Ectodermal cell (in vitro differentiated cells): ENCODE measurements at regions not wholly inside any gene's neighbourhood (a gene's known extent, or its start where the extent isn't known, plus 50 kb on each side); places are given as distances from the start of the nearest gene placed in this dataset.

Experiments
- H3K27ac ChIP-seq: 2 replicates; pipeline ENCODE4 v1.7.0; 2013; ENCODE audit warnings: mild to moderate bottlenecking, low read depth, low read length; ENCODE audit not compliant: insufficient read depth, poor library complexity, severe bottlenecking
- H3K27me3 ChIP-seq: 2 replicates; pipeline ENCODE4 v1.7.0; 2013; ENCODE audit warnings: mild to moderate bottlenecking, low read length; ENCODE audit not compliant: insufficient read depth, control insufficient read depth, poor library complexity, severe bottlenecking
- H3K36me3 ChIP-seq: one replicate; pipeline ENCODE4 v1.7.0; 2013; ENCODE audit warnings: low read length; ENCODE audit not compliant: control insufficient read depth, insufficient read depth
- H3K4me1 ChIP-seq: one replicate; pipeline ENCODE4 v1.7.0; 2013; ENCODE audit warnings: low read length; ENCODE audit not compliant: control insufficient read depth, insufficient read depth
- H3K4me3 ChIP-seq: 2 replicates; pipeline ENCODE4 v1.7.0; 2013; ENCODE audit warnings: low read depth, low read length, control low read depth; ENCODE audit not compliant: insufficient read depth
- H3K9me3 ChIP-seq: 2 replicates; pipeline ENCODE4 v1.7.0; 2013; ENCODE audit warnings: mild to moderate bottlenecking, low read length, moderate library complexity; ENCODE audit not compliant: control insufficient read depth
- WGBS, 2 experiments: methylation state at CpG; one replicate each; pipeline ENCODE4 v1.1.7; 2013; ENCODE audit warnings: missing lambda C conversion rate in 2 of 2; 5-methylcytosine and 5-hydroxymethylcytosine counted together

DNA sequence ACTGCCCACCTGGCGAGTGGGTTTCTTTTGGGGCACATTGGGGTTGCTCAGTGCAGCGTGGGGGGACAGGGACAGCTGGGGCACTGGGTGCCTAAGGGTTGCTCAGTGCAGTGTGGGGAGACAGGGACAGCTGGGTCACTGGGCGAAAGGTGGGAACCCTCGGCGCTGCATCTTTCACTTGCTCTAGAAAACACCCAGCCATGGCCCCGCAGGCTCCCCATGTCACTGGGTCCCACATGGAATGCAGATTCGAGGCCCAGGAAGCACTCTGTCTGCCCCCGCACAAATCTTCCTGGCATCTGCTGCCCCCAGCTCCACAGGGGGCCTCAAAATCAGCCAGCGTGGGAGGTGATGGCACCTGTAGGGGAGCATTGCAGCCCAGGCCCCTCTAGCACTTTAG is 229.3 kb downstream of the BRD1 start:
- H3K4me1 ChIP-seq: no peaks in the 10 kb centered on the region
- no peaks in the 10 kb centered on the region for H3K9me3 ChIP-seq
- no peak overlapping the region for H3K27ac ChIP-seq
- H3K4me3 ChIP-seq: no peak overlapping the region
- 91 to 92% methylated on average over 9 of the region's 9 CpGs for WGBS, 2 experiments
- no peaks in the 10 kb centered on the region for H3K27me3 ChIP-seq
- no peaks in the 10 kb centered on the region for H3K36me3 ChIP-seq

DNA sequence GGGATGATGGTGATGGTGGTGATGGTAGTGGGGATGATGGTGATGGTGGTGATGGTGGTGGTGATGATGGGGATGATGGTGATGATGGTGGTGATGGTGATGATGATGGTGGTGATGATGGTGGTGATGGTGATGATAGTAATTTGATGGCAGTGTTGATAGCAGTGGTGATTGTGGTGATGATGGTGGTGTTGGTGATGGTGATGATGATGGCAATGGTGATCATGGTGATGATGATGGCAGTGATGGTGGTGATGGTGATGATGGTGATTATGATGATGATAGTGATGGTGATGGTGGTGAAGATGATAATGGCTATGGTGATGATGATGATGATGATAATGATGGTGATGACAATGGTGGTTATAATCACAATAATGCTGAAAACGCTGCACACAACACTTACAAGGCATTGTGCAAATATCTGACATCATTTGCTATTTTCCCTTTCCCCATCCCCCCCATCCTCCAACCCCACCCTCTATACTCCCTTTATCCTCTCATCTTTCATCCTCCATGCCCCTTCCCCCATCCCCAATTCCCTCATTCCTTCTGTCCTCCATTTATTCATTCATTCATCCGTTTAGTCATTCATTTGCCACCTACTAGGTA is 230.1 kb downstream of the BRD1 start:
- no peaks in the 10 kb centered on the region for H3K9me3 ChIP-seq
- no peak overlapping the region for H3K27ac ChIP-seq
- H3K36me3 ChIP-seq: no peaks in the 10 kb centered on the region
- 64 to 83% methylated on average over 1 to 2 of the region's 2 CpGs for WGBS, 2 experiments
- no peaks in the 10 kb centered on the region for H3K27me3 ChIP-seq
- no peak overlapping the region for H3K4me3 ChIP-seq
- no peaks in the 10 kb centered on the region for H3K4me1 ChIP-seq

DNA sequence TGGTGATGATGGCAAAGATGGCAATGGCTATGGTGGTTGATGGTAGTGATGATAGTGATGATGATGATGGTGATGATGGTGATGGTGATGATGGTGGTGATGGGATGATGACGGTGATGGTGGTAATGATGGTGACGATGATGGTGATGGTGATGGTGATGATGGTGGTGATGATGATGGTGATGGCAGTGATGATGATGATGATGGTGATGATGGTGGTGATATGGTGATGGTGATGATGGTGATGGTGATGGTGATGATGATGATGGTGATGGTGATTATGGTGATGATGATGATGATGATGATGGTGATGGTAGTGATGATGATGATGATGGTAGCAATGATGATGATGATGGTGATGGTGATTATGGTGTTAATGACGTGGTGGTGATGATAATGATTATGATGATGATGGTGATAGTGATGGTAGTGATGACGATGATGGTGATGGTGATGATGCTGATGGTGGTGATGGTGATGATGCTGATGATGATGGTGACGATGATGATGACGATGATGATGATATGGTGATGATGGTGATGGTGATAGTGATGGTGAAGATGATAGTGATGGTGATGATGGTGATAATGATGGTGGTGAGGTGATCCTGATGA is 232.1 kb downstream of the BRD1 start:
- Histone ChIP-seq H3K9me3 (no peaks in the 10 kb centered on the region), H3K36me3 (no peaks in the 10 kb centered on the region), H3K27ac (no peak overlapping the region), H3K4me3 (no peak overlapping the region), H3K27me3 (no peaks in the 10 kb centered on the region), H3K4me1 (no peaks in the 10 kb centered on the region)
- WGBS, 2 experiments: 89 to 93% methylated on average over 6 of the region's 6 CpGs

DNA sequence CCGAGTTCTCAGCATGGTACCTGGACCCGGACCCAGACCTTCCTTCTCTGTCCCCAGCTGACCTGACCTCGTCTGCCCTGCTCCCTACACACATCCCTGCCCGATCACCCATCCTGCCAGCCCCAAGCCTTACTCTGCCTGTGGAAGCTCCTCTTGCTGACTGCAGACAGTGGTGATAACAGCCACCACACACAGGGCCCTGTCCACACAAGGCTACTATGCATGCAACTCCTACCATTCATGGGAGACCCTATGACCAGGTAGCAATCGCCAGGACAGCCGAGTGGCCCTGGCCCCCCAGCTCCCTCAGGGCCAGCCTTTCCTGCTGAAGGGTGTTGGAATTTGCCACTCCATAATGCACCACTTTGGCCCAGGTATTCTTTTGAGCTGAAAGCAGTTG is 233.6 kb downstream of the BRD1 start:
- Histone ChIP-seq H3K4me3 (no peak overlapping the region), H3K27me3 (no peaks in the 10 kb centered on the region), H3K27ac (no peak overlapping the region), H3K4me1 (no peaks in the 10 kb centered on the region), H3K9me3 (no peaks in the 10 kb centered on the region), H3K36me3 (no peaks in the 10 kb centered on the region)
- WGBS, 2 experiments: 79 to 83% methylated on average over 6 of the region's 6 CpGs

DNA sequence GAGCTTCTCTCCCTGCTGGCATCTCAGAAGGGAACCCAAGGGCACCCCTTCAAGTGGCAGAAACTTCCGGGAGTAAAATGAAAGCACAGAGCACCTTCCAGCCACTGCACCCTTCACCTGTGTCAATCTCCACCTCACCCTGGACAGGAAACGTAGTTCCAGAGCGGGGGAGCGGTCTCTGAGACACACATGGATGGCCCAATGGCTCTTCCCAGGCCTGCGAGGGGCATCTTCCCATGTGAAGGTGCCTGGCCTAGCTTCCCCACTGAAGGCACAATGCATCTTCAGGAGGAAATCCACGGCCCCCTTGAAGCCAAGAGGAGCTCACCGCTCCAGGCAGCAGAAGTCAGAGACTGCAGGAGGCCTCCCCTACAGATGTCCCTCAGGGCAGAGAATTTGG is 234.2 kb downstream of the BRD1 start:
- no peaks in the 10 kb centered on the region for H3K36me3 ChIP-seq
- H3K27me3 ChIP-seq: no peaks in the 10 kb centered on the region
- H3K9me3 ChIP-seq: no peaks in the 10 kb centered on the region
- H3K4me3 ChIP-seq: no peak overlapping the region
- no peak overlapping the region for H3K27ac ChIP-seq
- 92 to 96% methylated on average over 7 of the region's 7 CpGs for WGBS, 2 experiments
- H3K4me1 ChIP-seq: no peaks in the 10 kb centered on the region

DNA sequence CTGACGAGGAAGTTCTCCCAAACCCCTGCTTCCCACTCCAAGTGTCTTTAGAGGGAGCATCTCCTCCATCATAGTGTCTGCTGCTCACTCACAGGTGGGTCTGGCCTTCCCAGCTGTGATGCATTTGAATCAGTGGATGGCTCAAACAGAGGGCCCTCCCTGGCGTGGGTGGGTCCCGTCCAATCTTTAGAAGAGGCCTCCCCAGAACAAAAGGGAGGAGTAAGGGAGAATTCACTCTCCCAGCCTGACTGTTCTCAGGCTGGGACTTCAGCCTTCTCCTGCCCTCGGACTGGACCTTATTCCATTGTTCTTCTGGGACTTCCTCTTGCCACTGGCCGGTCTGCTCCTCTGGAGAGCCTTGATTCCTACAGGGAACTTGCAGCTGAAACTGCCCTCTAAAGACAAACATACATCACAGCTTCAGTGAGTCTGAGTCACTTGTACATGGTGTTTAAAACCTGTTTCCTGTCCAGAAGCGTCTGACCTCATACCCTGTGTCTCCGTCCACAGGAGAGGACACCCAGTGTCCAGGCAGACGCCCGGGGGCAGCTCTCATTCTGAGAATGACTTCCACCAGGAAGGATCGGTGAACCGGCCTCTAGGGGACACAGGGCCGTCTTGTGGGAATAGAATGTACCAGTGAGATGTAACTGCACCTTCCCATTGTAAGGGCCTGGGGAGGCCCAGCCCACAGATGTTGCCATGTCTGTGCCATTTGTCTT is 234.7 kb downstream of the BRD1 start:
- no peak overlapping the region for H3K4me3 ChIP-seq
- no peaks in the 10 kb centered on the region for H3K27me3 ChIP-seq
- H3K36me3 ChIP-seq: no peaks in the 10 kb centered on the region
- no peak overlapping the region for H3K27ac ChIP-seq
- 90 to 92% methylated on average over 12 of the region's 12 CpGs for WGBS, 2 experiments
- H3K9me3 ChIP-seq: no peaks in the 10 kb centered on the region
- no peaks in the 10 kb centered on the region for H3K4me1 ChIP-seq

DNA sequence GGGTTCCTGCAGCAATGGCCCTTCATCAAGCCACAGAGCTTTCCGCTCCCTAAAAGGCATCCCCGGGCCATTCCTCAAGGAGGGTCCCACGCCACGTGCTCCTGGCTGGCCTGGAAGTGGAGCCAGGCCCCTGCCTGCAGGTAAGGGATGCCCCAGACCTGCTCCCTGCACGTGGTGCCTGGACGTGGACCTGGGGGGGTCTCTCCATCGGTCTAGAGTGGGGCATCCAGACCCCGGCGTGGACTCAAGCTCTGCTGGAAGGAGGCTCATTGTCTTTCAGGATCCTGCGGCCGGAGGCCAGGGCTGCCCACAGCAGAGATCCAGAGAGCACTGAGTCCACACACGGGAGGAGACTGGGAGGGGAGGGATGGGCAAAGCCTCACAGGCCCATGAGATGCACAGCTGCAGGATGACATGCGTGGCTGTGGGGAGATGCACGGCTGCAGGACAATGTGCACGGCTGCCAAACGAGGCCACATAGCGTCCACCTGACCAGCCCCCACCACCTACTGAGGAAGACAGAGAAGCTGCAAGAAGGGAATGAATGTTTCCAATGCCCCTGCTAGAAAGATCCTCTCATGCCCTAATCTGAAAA is 236.7 kb downstream of the BRD1 start:
- H3K9me3 ChIP-seq: no peaks in the 10 kb centered on the region
- H3K27ac ChIP-seq: no peak overlapping the region
- no peak overlapping the region for H3K4me3 ChIP-seq
- 90 to 93% methylated on average over 17 of the region's 17 CpGs for WGBS, 2 experiments
- H3K36me3 ChIP-seq: no peaks in the 10 kb centered on the region
- H3K4me1 ChIP-seq: no peaks in the 10 kb centered on the region
- H3K27me3 ChIP-seq: no peaks in the 10 kb centered on the region

DNA sequence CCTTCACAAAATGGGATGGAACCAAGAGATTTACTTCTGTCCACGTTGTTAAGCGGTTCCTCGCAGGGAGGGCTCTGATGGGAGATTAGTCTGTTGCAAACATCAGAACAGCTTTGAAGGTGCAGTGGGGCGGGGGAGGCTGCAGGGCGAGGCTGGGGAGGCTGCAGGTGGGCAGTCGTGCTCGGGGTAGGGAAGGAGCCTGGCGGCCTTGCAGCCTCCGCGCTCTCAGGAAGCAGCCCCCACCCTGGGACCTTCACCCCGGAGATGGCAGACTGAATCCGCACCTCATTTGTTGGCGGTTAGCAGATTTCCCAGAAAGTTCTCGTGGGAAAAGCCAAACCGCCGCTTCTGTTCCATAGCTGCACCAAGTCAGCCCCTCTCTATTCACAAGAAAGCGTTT is 237.3 kb downstream of the BRD1 start:
- WGBS, 2 experiments: 93 to 95% methylated on average over 17 of the region's 17 CpGs

DNA sequence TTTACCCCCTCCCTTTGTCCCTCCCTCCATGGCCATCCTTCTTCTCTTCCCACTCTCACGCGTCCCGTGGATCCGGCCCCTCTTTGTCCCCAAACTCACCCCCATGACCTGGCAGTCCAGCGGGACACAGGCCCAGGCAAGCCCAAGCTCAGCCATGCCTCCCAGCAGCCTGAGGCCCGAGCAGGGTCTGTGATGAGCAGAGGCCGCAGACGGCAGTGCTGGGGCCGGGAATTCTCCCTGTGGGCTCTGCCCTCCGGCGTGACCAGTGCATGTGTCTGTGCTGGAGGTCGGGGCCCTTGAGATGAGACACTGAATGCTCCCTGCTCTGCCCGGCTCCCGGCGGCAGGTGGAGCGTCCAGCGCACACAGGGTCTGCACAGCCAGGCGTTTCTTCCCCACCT is 237.9 kb downstream of the BRD1 start:
- Histone ChIP-seq H3K36me3 (no peaks in the 10 kb centered on the region), H3K27ac (no peak overlapping the region), H3K4me1 (no peaks in the 10 kb centered on the region), H3K27me3 (no peaks in the 10 kb centered on the region), H3K4me3 (no peak overlapping the region), H3K9me3 (no peaks in the 10 kb centered on the region)
- 94 to 95% methylated on average over 18 of the region's 18 CpGs for WGBS, 2 experiments

More for the DNA sequence above, 237.3 kb downstream of the BRD1 start:
- Histone ChIP-seq H3K36me3 (no peaks in the 10 kb centered on the region), H3K4me1 (no peaks in the 10 kb centered on the region), H3K4me3 (no peak overlapping the region), H3K9me3 (no peaks in the 10 kb centered on the region), H3K27ac (no peak overlapping the region), H3K27me3 (no peaks in the 10 kb centered on the region)

DNA sequence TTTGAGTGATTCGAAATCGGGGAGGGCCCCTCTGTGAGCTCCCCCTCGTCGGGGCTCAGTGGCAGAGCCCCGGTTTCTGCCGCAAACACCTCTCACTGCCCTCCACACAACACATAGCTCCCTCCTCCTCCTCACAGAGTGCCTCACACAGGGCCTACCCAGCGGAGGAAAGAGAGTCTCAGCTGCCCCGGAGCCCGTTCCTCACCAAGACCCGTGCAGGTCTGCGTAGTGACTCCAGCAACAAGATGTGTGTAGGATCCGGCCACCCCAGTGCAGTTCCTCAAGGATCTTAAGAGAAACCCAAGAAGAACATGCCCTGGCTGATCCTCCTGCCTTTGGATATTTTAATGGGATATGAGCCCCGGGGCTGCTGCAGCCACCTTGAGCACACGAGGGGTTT is 238.4 kb downstream of the BRD1 start:
- H3K36me3 ChIP-seq: no peaks in the 10 kb centered on the region
- H3K4me1 ChIP-seq: no peaks in the 10 kb centered on the region
- H3K4me3 ChIP-seq: no peak overlapping the region
- H3K9me3 ChIP-seq: no peaks in the 10 kb centered on the region
- 95 to 96% methylated on average over 14 of the region's 14 CpGs for WGBS, 2 experiments
- H3K27ac ChIP-seq: no peak overlapping the region
- no peaks in the 10 kb centered on the region for H3K27me3 ChIP-seq
